Erythroblast (primary cell): ENCODE measurements at regions not wholly inside any gene's neighbourhood (a gene's known extent, or its start where the extent isn't known, plus 50 kb on each side); places are given as distances from the start of the nearest gene placed in this dataset.
"Not testable (repeated sequence)": the region's sequence is repeated elsewhere in the genome, so short reads cannot be mapped to it uniquely, and the experiment has no call there.

ENCODE experiments used
- DNase-seq, 2 experiments: peaks; one replicate each; lab custom pipeline; 2025; lab: John Stamatoyannopoulos, UW
- GATA1 ChIP-seq: IDR thresholded peaks from 2 replicates; pipeline ENCODE4 v1.6.1; 2011; ENCODE audit warnings: low read depth, mild to moderate bottlenecking, control low read depth, low read length, moderate library complexity
- POLR2A ChIP-seq: IDR thresholded peaks from 2 replicates; pipeline ENCODE4 v1.6.1; 2011; ENCODE audit warnings: mild to moderate bottlenecking, low read length

GRCh38 chr15:58360421-58361090 is 71.2 kb upstream of the LIPC start:
- no peak for TF ChIP-seq POLR2A
- TF ChIP-seq GATA1: no peak
- no peak for DNase-seq

- no peak for DNase-seq
- TF ChIP-seq GATA1 (no peak), POLR2A (no peak)
These were observed 70.5 kb upstream of the LIPC start for GRCh38 chr15:58361273-58361759.

GRCh38 chr15:58362262-58362922 is 69.4 kb upstream of the LIPC start:
- TF ChIP-seq POLR2A: no peak
- TF ChIP-seq GATA1: no peak
- no peak for DNase-seq

GRCh38 chr15:58363118-58363517 is 68.7 kb upstream of the LIPC start:
- DNase-seq: not testable (repeated sequence)

GRCh38 chr15:58363673-58364072 is 68.1 kb upstream of the LIPC start:
- not testable (repeated sequence) for DNase-seq

GRCh38 chr15:58365098-58365497 is 66.7 kb upstream of the LIPC start:
- DNase-seq: not testable (repeated sequence)

GRCh38 chr15:58369261-58369701 is 62.5 kb upstream of the LIPC start:
- TF ChIP-seq GATA1 (no peak), POLR2A (no peak)
- DNase-seq: no peak

GRCh38 chr15:58369956-58370355 is 61.8 kb upstream of the LIPC start:
- no peak for TF ChIP-seq GATA1
- no peak for TF ChIP-seq POLR2A
- no peak for DNase-seq

- TF ChIP-seq POLR2A (no peak), GATA1 (no peak)
- DNase-seq: no peak
These were observed 57.6 kb upstream of the LIPC start for GRCh38 chr15:58374147-58374546.

- DNase-seq: no peak
- TF ChIP-seq POLR2A (no peak), GATA1 (no peak)
These were observed 54.6 kb upstream of the LIPC start for GRCh38 chr15:58377193-58377592.

GRCh38 chr15:58378241-58379085 is 53.3 kb upstream of the LIPC start:
- TF ChIP-seq GATA1: no peak
- TF ChIP-seq POLR2A: no peak
- no peak for DNase-seq

GRCh38 chr15:58379454-58379853 is 52.3 kb upstream of the LIPC start:
- not testable (repeated sequence) for DNase-seq

- TF ChIP-seq GATA1 (no peak), POLR2A (no peak)
- DNase-seq: no peak
These were observed 51.4 kb upstream of the LIPC start for GRCh38 chr15:58380280-58380945.

- DNase-seq: no peak
- no peak for TF ChIP-seq POLR2A
- no peak for TF ChIP-seq GATA1
These were observed 50.1 kb upstream of the LIPC start for GRCh38 chr15:58381697-58382096.
